ENCODE measurements at regions not wholly inside any gene's neighbourhood (a gene's known extent, or its start where the extent isn't known, plus 50 kb on each side); places are given as distances from the start of the nearest gene placed in this dataset.
"Not testable (repeated sequence)": the region's sequence is repeated elsewhere in the genome, so short reads cannot be mapped to it uniquely, and the experiment has no call there.

GRCh38 chr12:114823724-114824123 lies 139.7 kb upstream of the TBX3 start:
- DNase-seq = no peak

GRCh38 chr12:114821570-114821969 lies 137.6 kb upstream of the TBX3 start:
- DNase-seq = no peak

- DNase-seq = no peak
These were observed 136.8 kb upstream of the TBX3 start for GRCh38 chr12:114820796-114821195.

GRCh38 chr12:114817571-114818425 lies 133.8 kb upstream of the TBX3 start:
- no peak for DNase-seq

GRCh38 chr12:114815026-114815795 lies 131.2 kb upstream of the TBX3 start:
- DNase-seq = no peak

- no peak for DNase-seq
These were observed 129.1 kb upstream of the TBX3 start for GRCh38 chr12:114812858-114813761.

GRCh38 chr12:114812384-114812783 lies 128.4 kb upstream of the TBX3 start:
- DNase-seq = no peak

GRCh38 chr12:114809097-114809496 lies 125.1 kb upstream of the TBX3 start:
- DNase-seq = no peak

GRCh38 chr12:114801381-114801780 lies 117.4 kb upstream of the TBX3 start:
- DNase-seq = not testable (repeated sequence)

- DNase-seq = not testable (repeated sequence)
These were observed 116.6 kb upstream of the TBX3 start for GRCh38 chr12:114800566-114800965.

- no peak for DNase-seq
These were observed 115.9 kb upstream of the TBX3 start for GRCh38 chr12:114799574-114800487.

GRCh38 chr12:114794049-114794558 lies 110.1 kb upstream of the TBX3 start:
- no peak for DNase-seq

- DNase-seq = no peak
These were observed 106.3 kb upstream of the TBX3 start for GRCh38 chr12:114790276-114790675.

- no peak for DNase-seq
These were observed 105.8 kb upstream of the TBX3 start for GRCh38 chr12:114789821-114790220.

- no peak for DNase-seq
These were observed 105.3 kb upstream of the TBX3 start for GRCh38 chr12:114789276-114789675.

GRCh38 chr12:114784526-114784925 lies 100.6 kb upstream of the TBX3 start:
- DNase-seq = no peak

GRCh38 chr12:114783089-114783618 lies 99.2 kb upstream of the TBX3 start:
- no peak for DNase-seq

GRCh38 chr12:114780746-114781399 lies 96.9 kb upstream of the TBX3 start:
- DNase-seq = no peak

GRCh38 chr12:114779647-114780046 lies 95.7 kb upstream of the TBX3 start:
- DNase-seq = no peak

GRCh38 chr12:114779186-114779585 lies 95.2 kb upstream of the TBX3 start:
- DNase-seq = no peak

Measured in midbrain (tissue), 1 donor.